ENCODE measurements at regions not wholly inside any gene's neighbourhood (a gene's known extent, or its start where the extent isn't known, plus 50 kb on each side); places are given as distances from the start of the nearest gene placed in this dataset.

GRCh38 chr6:3659748-3660147, 91.8 kb downstream of the PXDC1 start:
- no peak for TF ChIP-seq POLR2AphosphoS5 (IDR thresholded peaks at IDR 0.05)
- no peak for TF ChIP-seq CTCF (IDR thresholded peaks at IDR 0.05)
- TF ChIP-seq EP300 (IDR thresholded peaks at IDR 0.05) = no peak
- TF ChIP-seq POLR2A (IDR thresholded peaks at IDR 0.05; ENCODE audit: low read depth) = no peak
- H3K4me3 ChIP-seq = no peak overlapping the region
- no peak overlapping the region for H3K27ac ChIP-seq (replicated peaks in 1 of 4)
- DNase-seq (ENCODE audit: extremely low spot score) = no peak
- intact Hi-C loops (cut with DNase I) = no loop called here
- no peaks in the 10 kb centered on the region for H3K36me3 ChIP-seq
- 89% methylated on average over 6 of the region's 6 CpGs for WGBS
- peaks cover 5 to 16% (median 12%) of the 10 kb centered on the region in 4 donors for H3K4me1 ChIP-seq
- H3K27me3 ChIP-seq = no peaks in the 10 kb centered on the region
- no peaks in the 10 kb centered on the region for H3K9me3 ChIP-seq

GRCh38 chr6:3656076-3656475, 95.4 kb downstream of the PXDC1 start:
- WGBS = 85% methylated on average over 5 of the region's 5 CpGs
- Histone ChIP-seq H3K4me1 (no peaks in the 10 kb centered on the region), H3K27me3 (no peaks in the 10 kb centered on the region), H3K27ac (replicated peaks in 1 of 4) (no peak overlapping the region), H3K4me3 (no peak overlapping the region), H3K36me3 (no peaks in the 10 kb centered on the region), H3K9me3 (no peaks in the 10 kb centered on the region)
- DNase-seq (ENCODE audit: extremely low spot score) = no peak
- intact Hi-C loops (cut with DNase I) = no loop called here
- TF ChIP-seq CTCF (IDR thresholded peaks at IDR 0.05) = no peak
- no peak for TF ChIP-seq POLR2A (IDR thresholded peaks at IDR 0.05; ENCODE audit: low read depth)
- TF ChIP-seq POLR2AphosphoS5 (IDR thresholded peaks at IDR 0.05) = no peak
- no peak for TF ChIP-seq EP300 (IDR thresholded peaks at IDR 0.05)

GRCh38 chr6:3654898-3655297, 96.6 kb downstream of the PXDC1 start:
- no peak overlapping the region for H3K27ac ChIP-seq (replicated peaks in 1 of 4)
- 71% methylated on average over 4 of the region's 4 CpGs for WGBS
- peak; percentile 75 for DNase-seq (ENCODE audit: extremely low spot score)
- no peak overlapping the region for H3K4me3 ChIP-seq
- no peak for TF ChIP-seq CTCF (IDR thresholded peaks at IDR 0.05)
- TF ChIP-seq POLR2A (IDR thresholded peaks at IDR 0.05; ENCODE audit: low read depth) = no peak
- no peak for TF ChIP-seq POLR2AphosphoS5 (IDR thresholded peaks at IDR 0.05)
- no peak for TF ChIP-seq EP300 (IDR thresholded peaks at IDR 0.05)
- no peaks in the 10 kb centered on the region for H3K4me1 ChIP-seq
- H3K9me3 ChIP-seq = no peaks in the 10 kb centered on the region
- intact Hi-C loops (cut with DNase I) = no loop called here
- H3K27me3 ChIP-seq = no peaks in the 10 kb centered on the region
- H3K36me3 ChIP-seq = no peaks in the 10 kb centered on the region

- no peaks in the 10 kb centered on the region for H3K36me3 ChIP-seq
- intact Hi-C loops (cut with DNase I) = no loop called here
- H3K4me3 ChIP-seq = no peak overlapping the region
- WGBS = 84% methylated on average over 12 of the region's 12 CpGs
- peak; percentile 68 for DNase-seq (ENCODE audit: extremely low spot score)
- H3K27me3 ChIP-seq = no peaks in the 10 kb centered on the region
- no peaks in the 10 kb centered on the region for H3K9me3 ChIP-seq
- H3K4me1 ChIP-seq = no peaks in the 10 kb centered on the region
- H3K27ac ChIP-seq (replicated peaks in 1 of 4) = no peak overlapping the region
- TF ChIP-seq POLR2AphosphoS5 (IDR thresholded peaks at IDR 0.05) (no peak), EP300 (IDR thresholded peaks at IDR 0.05) (no peak), POLR2A (IDR thresholded peaks at IDR 0.05; ENCODE audit: low read depth) (no peak), CTCF (IDR thresholded peaks at IDR 0.05) (no peak)
These were observed 97.1 kb downstream of the PXDC1 start for GRCh38 chr6:3654436-3654835.

- peak; percentile 72 for DNase-seq (ENCODE audit: extremely low spot score)
- H3K36me3 ChIP-seq = no peaks in the 10 kb centered on the region
- WGBS = 93% methylated on average over 6 of the region's 6 CpGs
- H3K27ac ChIP-seq (replicated peaks in 1 of 4) = no peak overlapping the region
- intact Hi-C loops (cut with DNase I) = no loop called here
- H3K4me3 ChIP-seq = no peak overlapping the region
- H3K9me3 ChIP-seq = no peaks in the 10 kb centered on the region
- H3K27me3 ChIP-seq = no peaks in the 10 kb centered on the region
- TF ChIP-seq CTCF (IDR thresholded peaks at IDR 0.05) (no peak), EP300 (IDR thresholded peaks at IDR 0.05) (no peak), POLR2AphosphoS5 (IDR thresholded peaks at IDR 0.05) (no peak), POLR2A (IDR thresholded peaks at IDR 0.05; ENCODE audit: low read depth) (no peak)
- H3K4me1 ChIP-seq = no peaks in the 10 kb centered on the region
These were observed 97.9 kb downstream of the PXDC1 start for GRCh38 chr6:3653528-3654070.

Measured in esophagus muscularis mucosa (tissue), 4 donors.